Panc1 (cell line): ENCODE measurements at regions not wholly inside any gene's neighbourhood (a gene's known extent, or its start where the extent isn't known, plus 50 kb on each side); places are given as distances from the start of the nearest gene placed in this dataset.

ENCODE experiments used
- ATAC-seq: fragments of 200-7000 bp; cut with Tn5 transposase; 2 replicates; pipeline ENCODE4 v1.9.1; 2020; ENCODE audit warnings: mild to moderate bottlenecking, moderate library complexity
- BruUV-seq: library from RNA; stranded (reverse); fragments of 400-500 nt; replicated peaks from 2 replicates; lab custom pipeline; 2021; lab: Mats Ljungman, UMichigan
- CTCF ChIA-PET: fragments of 300-600 bp; sonication (Branson Sonifier 250); formaldehyde crosslinking; loops from one replicate; lab custom pipeline; 2022; ENCODE audit warnings: antibody characterized with exemption; lab: Charles Lee
- POLR2A ChIA-PET: fragments of 300-600 bp; sonication (Branson Sonifier 250); formaldehyde crosslinking; loops from one replicate; lab custom pipeline; 2022; ENCODE audit warnings: antibody characterized with exemption; lab: Charles Lee
- DNase-seq: peaks from one replicate; pipeline ENCODE4 v3.0.0-alpha.2; 2010; ENCODE audit warnings: low read depth, low spot score
- H3K27ac ChIP-seq: 2 replicates; pipeline ENCODE4 v1.5.1; 2011; ENCODE audit warnings: mild to moderate bottlenecking, low read length, inconsistent platforms
- H3K27me3 ChIP-seq: fragments of 200-500 bp; sonication (Bioruptor generic); 2 replicates; pipeline ENCODE4 v1.6.0; 2014; ENCODE audit warnings: low read length, inconsistent platforms; ENCODE audit not compliant: control insufficient read depth, insufficient read depth
- H3K36me3 ChIP-seq: fragments of 200-500 bp; sonication (Bioruptor generic); 2 replicates; pipeline ENCODE4 v1.5.1; 2014; ENCODE audit warnings: inconsistent platforms, mild to moderate bottlenecking, low read length, moderate library complexity; ENCODE audit not compliant: control insufficient read depth, insufficient read depth
- H3K4me1 ChIP-seq: 2 replicates; pipeline ENCODE4 v1.5.1; 2011; ENCODE audit warnings: inconsistent platforms, mild to moderate bottlenecking, low read length, moderate library complexity; ENCODE audit not compliant: control insufficient read depth, insufficient read depth
- H3K4me3 ChIP-seq, 2 experiments: 2 replicates each; pipeline ENCODE4 v1.5.1; 2011 to 2012; ENCODE audit warnings: low read depth in 2 of 2, low read length in 2 of 2, mild to moderate bottlenecking in 2 of 2, inconsistent platforms in 1 of 2, moderate library complexity in 1 of 2
- H3K9me3 ChIP-seq: fragments of 200-500 bp; sonication (Bioruptor generic); 2 replicates; pipeline ENCODE4 v1.5.1; 2014; ENCODE audit warnings: low read depth, mild to moderate bottlenecking, inconsistent platforms, low read length, moderate library complexity; ENCODE audit not compliant: control insufficient read depth, insufficient read depth
- POLR2AphosphoS5 ChIP-seq: IDR thresholded peaks from 2 replicates; pipeline ENCODE4 v1.6.1; 2012; ENCODE audit warnings: mild to moderate bottlenecking, low read depth, low read length, moderate library complexity
- SIN3A ChIP-seq: IDR thresholded peaks from 2 replicates; pipeline ENCODE4 v1.6.1; 2012; ENCODE audit warnings: low read depth, mild to moderate bottlenecking, low read length, moderate library complexity, borderline replicate concordance; ENCODE audit not compliant: insufficient read depth
- TCF7L2 ChIP-seq: IDR thresholded peaks from 2 replicates; pipeline ENCODE4 v1.6.1; 2011; ENCODE audit warnings: mild to moderate bottlenecking, low read depth, low read length, inconsistent platforms
- in situ Hi-C: cut with HindIII; loops from 2 replicates; pipeline ENCODE4 v1.10.0; 2016; ENCODE audit warnings: low sequenced_read_pairs, low pct_unique_long_range_greater_than_20kb
- intact Hi-C: fragments of 100-400 bp; cut with micrococcal nuclease; formaldehyde crosslinking; loops from one replicate; pipeline ENCODE4 v1.10.0; 2022; ENCODE audit not compliant: unreplicated experiment
- TF ChIP-seq, protein P1 (sequence below): fragments of 450-650 bp; IDR thresholded peaks from 2 replicates; pipeline ENCODE4 v1.5.1; 2017; ENCODE audit warnings: mild to moderate bottlenecking
- TF ChIP-seq, protein P2 (sequence below), 2 experiments: IDR thresholded peaks; 2 replicates each; pipeline ENCODE4 v1.6.1; 2011 to 2012; ENCODE audit warnings: low read depth in 2 of 2, control low read depth in 1 of 2, low read length in 1 of 2, mild to moderate bottlenecking in 1 of 2, moderate library complexity in 1 of 2; ENCODE audit not compliant: insufficient read depth in 1 of 2

GRCh38 chr13:44017756-44018309, 138.1 kb downstream of the LACC1 start:
- ATAC-seq: no peak
- ChIA-PET CTCF (no interaction called here), POLR2A (no interaction called here)
- no peaks in the 10 kb centered on the region for H3K4me1 ChIP-seq
- intact Hi-C loops: no loop called here
- BruUV-seq: no TSS peak
- H3K27me3 ChIP-seq: no peaks in the 10 kb centered on the region
- no peaks in the 10 kb centered on the region for H3K36me3 ChIP-seq
- in situ Hi-C loops: no loop called here
- TF ChIP-seq SIN3A: no peak
- TF ChIP-seq POLR2AphosphoS5: no peak
- TF ChIP-seq, protein P1, sequence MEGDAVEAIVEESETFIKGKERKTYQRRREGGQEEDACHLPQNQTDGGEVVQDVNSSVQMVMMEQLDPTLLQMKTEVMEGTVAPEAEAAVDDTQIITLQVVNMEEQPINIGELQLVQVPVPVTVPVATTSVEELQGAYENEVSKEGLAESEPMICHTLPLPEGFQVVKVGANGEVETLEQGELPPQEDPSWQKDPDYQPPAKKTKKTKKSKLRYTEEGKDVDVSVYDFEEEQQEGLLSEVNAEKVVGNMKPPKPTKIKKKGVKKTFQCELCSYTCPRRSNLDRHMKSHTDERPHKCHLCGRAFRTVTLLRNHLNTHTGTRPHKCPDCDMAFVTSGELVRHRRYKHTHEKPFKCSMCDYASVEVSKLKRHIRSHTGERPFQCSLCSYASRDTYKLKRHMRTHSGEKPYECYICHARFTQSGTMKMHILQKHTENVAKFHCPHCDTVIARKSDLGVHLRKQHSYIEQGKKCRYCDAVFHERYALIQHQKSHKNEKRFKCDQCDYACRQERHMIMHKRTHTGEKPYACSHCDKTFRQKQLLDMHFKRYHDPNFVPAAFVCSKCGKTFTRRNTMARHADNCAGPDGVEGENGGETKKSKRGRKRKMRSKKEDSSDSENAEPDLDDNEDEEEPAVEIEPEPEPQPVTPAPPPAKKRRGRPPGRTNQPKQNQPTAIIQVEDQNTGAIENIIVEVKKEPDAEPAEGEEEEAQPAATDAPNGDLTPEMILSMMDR: no peak
- TF ChIP-seq, protein P2, sequence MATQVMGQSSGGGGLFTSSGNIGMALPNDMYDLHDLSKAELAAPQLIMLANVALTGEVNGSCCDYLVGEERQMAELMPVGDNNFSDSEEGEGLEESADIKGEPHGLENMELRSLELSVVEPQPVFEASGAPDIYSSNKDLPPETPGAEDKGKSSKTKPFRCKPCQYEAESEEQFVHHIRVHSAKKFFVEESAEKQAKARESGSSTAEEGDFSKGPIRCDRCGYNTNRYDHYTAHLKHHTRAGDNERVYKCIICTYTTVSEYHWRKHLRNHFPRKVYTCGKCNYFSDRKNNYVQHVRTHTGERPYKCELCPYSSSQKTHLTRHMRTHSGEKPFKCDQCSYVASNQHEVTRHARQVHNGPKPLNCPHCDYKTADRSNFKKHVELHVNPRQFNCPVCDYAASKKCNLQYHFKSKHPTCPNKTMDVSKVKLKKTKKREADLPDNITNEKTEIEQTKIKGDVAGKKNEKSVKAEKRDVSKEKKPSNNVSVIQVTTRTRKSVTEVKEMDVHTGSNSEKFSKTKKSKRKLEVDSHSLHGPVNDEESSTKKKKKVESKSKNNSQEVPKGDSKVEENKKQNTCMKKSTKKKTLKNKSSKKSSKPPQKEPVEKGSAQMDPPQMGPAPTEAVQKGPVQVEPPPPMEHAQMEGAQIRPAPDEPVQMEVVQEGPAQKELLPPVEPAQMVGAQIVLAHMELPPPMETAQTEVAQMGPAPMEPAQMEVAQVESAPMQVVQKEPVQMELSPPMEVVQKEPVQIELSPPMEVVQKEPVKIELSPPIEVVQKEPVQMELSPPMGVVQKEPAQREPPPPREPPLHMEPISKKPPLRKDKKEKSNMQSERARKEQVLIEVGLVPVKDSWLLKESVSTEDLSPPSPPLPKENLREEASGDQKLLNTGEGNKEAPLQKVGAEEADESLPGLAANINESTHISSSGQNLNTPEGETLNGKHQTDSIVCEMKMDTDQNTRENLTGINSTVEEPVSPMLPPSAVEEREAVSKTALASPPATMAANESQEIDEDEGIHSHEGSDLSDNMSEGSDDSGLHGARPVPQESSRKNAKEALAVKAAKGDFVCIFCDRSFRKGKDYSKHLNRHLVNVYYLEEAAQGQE (IDR thresholded peaks at IDR 0.05; ENCODE audit: insufficient read depth in 1 of 2, low read depth in 2 of 2, low read length in 1 of 2): no peak
- no peak for TF ChIP-seq TCF7L2
- H3K27ac ChIP-seq: no peak overlapping the region
- H3K9me3 ChIP-seq: no peaks in the 10 kb centered on the region
- DNase-seq: no peak
- H3K4me3 ChIP-seq: no peak overlapping the region

DNA sequence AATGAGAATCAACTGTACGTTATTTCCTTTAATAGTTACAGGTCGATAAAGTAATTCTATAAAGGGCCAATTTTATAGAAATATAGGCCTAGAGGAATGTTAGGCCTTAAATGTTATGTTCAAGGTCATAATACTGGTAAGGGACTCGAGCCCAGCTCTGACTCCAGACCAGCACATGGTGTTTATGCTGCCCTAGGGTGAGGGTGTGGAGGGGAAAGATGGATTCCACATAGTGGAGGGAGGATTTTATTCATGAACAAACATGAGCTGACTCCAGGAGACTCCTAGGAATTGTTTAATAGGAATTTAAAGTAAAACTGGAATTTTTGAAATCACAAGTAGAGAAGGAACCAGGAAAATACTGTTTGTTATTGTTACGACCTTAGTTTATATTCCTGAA, 139.9 kb downstream of the LACC1 start:
- CTCF ChIA-PET: no interaction called here
- H3K27me3 ChIP-seq: no peaks in the 10 kb centered on the region
- ATAC-seq (no peak), DNase-seq (no peak)
- no TSS peak for BruUV-seq
- H3K4me3 ChIP-seq: no peak overlapping the region
- POLR2A ChIA-PET: no interaction called here
- no peaks in the 10 kb centered on the region for H3K9me3 ChIP-seq
- no peak overlapping the region for H3K27ac ChIP-seq
- H3K36me3 ChIP-seq: no peaks in the 10 kb centered on the region
- TF ChIP-seq POLR2AphosphoS5 (no peak), TCF7L2 (no peak), SIN3A (no peak)
- TF ChIP-seq, protein P1: no peak
- TF ChIP-seq, protein P2 (IDR thresholded peaks at IDR 0.05; ENCODE audit: insufficient read depth in 1 of 2, low read depth in 2 of 2, low read length in 1 of 2): no peak
- intact Hi-C loops (no loop called here), in situ Hi-C loops (no loop called here)
- H3K4me1 ChIP-seq: no peaks in the 10 kb centered on the region
